Hepatocyte (in vitro differentiated cells): ENCODE measurements at regions not wholly inside any gene's neighbourhood (a gene's known extent, or its start where the extent isn't known, plus 50 kb on each side); places are given as distances from the start of the nearest gene placed in this dataset.

Experiments used
- DNase-seq: peaks from one replicate; pipeline ENCODE4 v3.0.0-alpha.2; 2016; ENCODE audit warnings: low spot score
- H2AFZ ChIP-seq: fragments of 200-600 bp; sonication (generic); 2 replicates; pipeline ENCODE4 v1.6.0; 2016; ENCODE audit warnings: antibody characterized with exemption, mild to moderate bottlenecking
- H3K27ac ChIP-seq: fragments of 200-600 bp; sonication (generic); 2 replicates; pipeline ENCODE4 v1.5.1; 2016; ENCODE audit warnings: mild to moderate bottlenecking
- H3K27me3 ChIP-seq: fragments of 200-600 bp; sonication (generic); 2 replicates; pipeline ENCODE4 v1.6.1; 2016
- H3K36me3 ChIP-seq: fragments of 200-600 bp; sonication (generic); replicated peaks from 2 replicates; pipeline ENCODE4 v1.5.1; 2016; ENCODE audit warnings: low read depth; ENCODE audit not compliant: insufficient read depth
- H3K4me1 ChIP-seq: fragments of 200-600 bp; sonication (generic); 2 replicates; pipeline ENCODE4 v1.5.1; 2016; ENCODE audit warnings: mild to moderate bottlenecking, moderate library complexity; ENCODE audit not compliant: insufficient read depth
- H3K4me2 ChIP-seq: fragments of 200-600 bp; sonication (generic); 2 replicates; pipeline ENCODE4 v1.6.0; 2016
- H3K4me3 ChIP-seq: fragments of 200-600 bp; sonication (generic); 2 replicates; pipeline ENCODE4 v1.5.1; 2016; ENCODE audit warnings: mild to moderate bottlenecking
- H3K79me2 ChIP-seq: fragments of 200-600 bp; sonication (generic); 2 replicates; pipeline ENCODE4 v1.6.0; 2017; ENCODE audit warnings: mild to moderate bottlenecking
- H3K9me2 ChIP-seq: fragments of 200-600 bp; sonication (generic); replicated peaks from 2 replicates; pipeline ENCODE4 v1.6.0; 2017; ENCODE audit warnings: mild to moderate bottlenecking; ENCODE audit not compliant: insufficient read depth
- H3K9me3 ChIP-seq: fragments of 200-600 bp; sonication (generic); 2 replicates; pipeline ENCODE4 v1.5.1; 2016; ENCODE audit warnings: low read depth, mild to moderate bottlenecking
- H4K20me1 ChIP-seq: fragments of 200-600 bp; sonication (generic); 2 replicates; pipeline ENCODE4 v1.6.0; 2016; ENCODE audit warnings: mild to moderate bottlenecking; ENCODE audit not compliant: insufficient read depth, poor library complexity, severe bottlenecking
- EZH2 ChIP-seq: fragments of 200-600 bp; sonication (generic); IDR thresholded peaks from 2 replicates; pipeline ENCODE4 v1.6.1; 2016; ENCODE audit warnings: antibody characterized with exemption, mild to moderate bottlenecking, borderline replicate concordance
- EZH2phosphoT487 ChIP-seq: fragments of 200-600 bp; sonication (generic); IDR thresholded peaks from one replicate; pipeline ENCODE4 v1.6.1; 2018; ENCODE audit warnings: antibody characterized with exemption, mild to moderate bottlenecking, low read depth, moderate library complexity; ENCODE audit not compliant: unreplicated experiment, severe bottlenecking
- WGBS: methylation state at CpG from one replicate; pipeline ENCODE4 v1.1.6; 2016; ENCODE audit warnings: low lambda C conversion rate; ENCODE audit errors: missing lambda C conversion rate; 5-methylcytosine and 5-hydroxymethylcytosine counted together
- TF ChIP-seq, protein P1 (sequence below): fragments of 200-600 bp; sonication (generic); IDR thresholded peaks from 2 replicates; pipeline ENCODE4 v1.5.1; 2016; ENCODE audit warnings: antibody characterized with exemption, mild to moderate bottlenecking; ENCODE audit not compliant: poor library complexity

DNA sequence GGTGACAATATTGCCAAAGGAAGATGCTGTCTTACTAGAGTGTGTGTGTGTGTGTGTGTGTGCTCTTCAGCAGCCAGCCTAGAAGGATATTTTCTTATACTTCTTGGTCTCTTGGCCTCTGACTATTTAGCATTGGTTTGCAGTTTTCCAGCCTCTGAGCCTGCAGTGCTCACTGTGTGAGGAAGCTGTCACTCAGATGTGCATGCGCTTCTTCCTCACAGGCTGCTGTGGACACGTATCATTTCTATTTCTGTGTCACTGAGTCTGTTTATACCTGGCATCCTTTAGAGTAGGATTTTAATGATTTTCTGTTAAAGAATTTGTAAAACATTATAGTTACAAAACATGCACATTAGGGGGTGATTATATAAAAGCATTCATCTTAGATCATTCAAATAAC, 83.3 kb downstream of the ALDH8A1 start:
- no peak overlapping the region for H3K4me3 ChIP-seq
- no peak overlapping the region for H3K27ac ChIP-seq
- H3K9me2 ChIP-seq, result no peaks in the 10 kb centered on the region
- H3K9me3 ChIP-seq, result no peaks in the 10 kb centered on the region
- no peak for DNase-seq
- H2AFZ ChIP-seq, result no peak overlapping the region
- H4K20me1 ChIP-seq, result no peaks in the 10 kb centered on the region
- no peak for TF ChIP-seq EZH2
- TF ChIP-seq, protein P1, sequence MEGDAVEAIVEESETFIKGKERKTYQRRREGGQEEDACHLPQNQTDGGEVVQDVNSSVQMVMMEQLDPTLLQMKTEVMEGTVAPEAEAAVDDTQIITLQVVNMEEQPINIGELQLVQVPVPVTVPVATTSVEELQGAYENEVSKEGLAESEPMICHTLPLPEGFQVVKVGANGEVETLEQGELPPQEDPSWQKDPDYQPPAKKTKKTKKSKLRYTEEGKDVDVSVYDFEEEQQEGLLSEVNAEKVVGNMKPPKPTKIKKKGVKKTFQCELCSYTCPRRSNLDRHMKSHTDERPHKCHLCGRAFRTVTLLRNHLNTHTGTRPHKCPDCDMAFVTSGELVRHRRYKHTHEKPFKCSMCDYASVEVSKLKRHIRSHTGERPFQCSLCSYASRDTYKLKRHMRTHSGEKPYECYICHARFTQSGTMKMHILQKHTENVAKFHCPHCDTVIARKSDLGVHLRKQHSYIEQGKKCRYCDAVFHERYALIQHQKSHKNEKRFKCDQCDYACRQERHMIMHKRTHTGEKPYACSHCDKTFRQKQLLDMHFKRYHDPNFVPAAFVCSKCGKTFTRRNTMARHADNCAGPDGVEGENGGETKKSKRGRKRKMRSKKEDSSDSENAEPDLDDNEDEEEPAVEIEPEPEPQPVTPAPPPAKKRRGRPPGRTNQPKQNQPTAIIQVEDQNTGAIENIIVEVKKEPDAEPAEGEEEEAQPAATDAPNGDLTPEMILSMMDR, result no peak
- TF ChIP-seq EZH2phosphoT487, result no peak
- H3K36me3 ChIP-seq, result no peaks in the 10 kb centered on the region
- 90% methylated on average over 2 of the region's 2 CpGs for WGBS
- no peaks in the 10 kb centered on the region for H3K4me1 ChIP-seq
- H3K4me2 ChIP-seq, result no peak overlapping the region
- H3K79me2 ChIP-seq, result no peaks in the 10 kb centered on the region
- no peaks in the 10 kb centered on the region for H3K27me3 ChIP-seq

DNA sequence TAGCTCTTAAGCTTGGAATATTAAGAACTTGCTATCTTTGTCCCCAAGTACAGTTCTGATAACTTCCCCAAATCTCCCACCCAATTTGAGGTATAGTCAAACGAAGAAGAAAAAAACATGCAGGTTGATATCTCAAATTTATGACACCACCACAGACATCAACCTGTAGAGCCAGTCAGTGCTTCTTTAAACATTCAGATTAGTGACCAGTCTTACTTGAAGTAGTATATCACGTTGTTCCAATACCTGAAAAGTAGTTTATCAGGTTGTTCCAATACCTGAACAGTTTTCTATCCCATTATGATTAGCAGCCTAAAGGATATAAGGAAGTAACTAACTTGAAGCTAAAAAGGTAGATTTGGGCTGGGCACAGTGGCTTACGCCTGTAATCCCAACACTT, 85.3 kb downstream of the ALDH8A1 start:
- no peak overlapping the region for H3K27ac ChIP-seq
- no peaks in the 10 kb centered on the region for H3K36me3 ChIP-seq
- no peak overlapping the region for H3K4me2 ChIP-seq
- no peaks in the 10 kb centered on the region for H3K9me3 ChIP-seq
- DNase-seq, result no peak
- no peak overlapping the region for H3K4me3 ChIP-seq
- no peaks in the 10 kb centered on the region for H3K27me3 ChIP-seq
- H2AFZ ChIP-seq, result no peak overlapping the region
- no peaks in the 10 kb centered on the region for H3K4me1 ChIP-seq
- H3K79me2 ChIP-seq, result no peaks in the 10 kb centered on the region
- WGBS, result 77% methylated on average over 3 of the region's 3 CpGs
- no peaks in the 10 kb centered on the region for H3K9me2 ChIP-seq
- H4K20me1 ChIP-seq, result no peaks in the 10 kb centered on the region
- TF ChIP-seq EZH2 (no peak), EZH2phosphoT487 (no peak)
- TF ChIP-seq, protein P1, result no peak

- Histone ChIP-seq H3K27ac (peak overlapping the region; percentile 48), H3K79me2 (no peaks in the 10 kb centered on the region), H3K9me3 (no peaks in the 10 kb centered on the region), H3K36me3 (no peaks in the 10 kb centered on the region), H3K4me1 (no peaks in the 10 kb centered on the region), H3K4me2 (no peak overlapping the region), H3K9me2 (no peaks in the 10 kb centered on the region), H3K4me3 (no peak overlapping the region), H3K27me3 (no peaks in the 10 kb centered on the region), H2AFZ (no peak overlapping the region), H4K20me1 (no peaks in the 10 kb centered on the region)
- DNase-seq, result no peak
- WGBS, result 80% methylated on average over 11 of the region's 11 CpGs
- TF ChIP-seq EZH2phosphoT487 (no peak), EZH2 (no peak)
- TF ChIP-seq, protein P1, result no peak
These were observed 86.0 kb downstream of the ALDH8A1 start for GRCh38 chr6:134863763-134864510.
